GM19438 (cell line): ENCODE measurements at regions not wholly inside any gene's neighbourhood (a gene's known extent, or its start where the extent isn't known, plus 50 kb on each side); places are given as distances from the start of the nearest gene placed in this dataset.

Source experiments
- ATAC-seq: cut with Tn5 transposase; IDR thresholded peaks from one replicate; pipeline ENCODE4 v1.9.1; 2021; ENCODE audit warnings: low read depth; ENCODE audit not compliant: unreplicated experiment

DNA sequence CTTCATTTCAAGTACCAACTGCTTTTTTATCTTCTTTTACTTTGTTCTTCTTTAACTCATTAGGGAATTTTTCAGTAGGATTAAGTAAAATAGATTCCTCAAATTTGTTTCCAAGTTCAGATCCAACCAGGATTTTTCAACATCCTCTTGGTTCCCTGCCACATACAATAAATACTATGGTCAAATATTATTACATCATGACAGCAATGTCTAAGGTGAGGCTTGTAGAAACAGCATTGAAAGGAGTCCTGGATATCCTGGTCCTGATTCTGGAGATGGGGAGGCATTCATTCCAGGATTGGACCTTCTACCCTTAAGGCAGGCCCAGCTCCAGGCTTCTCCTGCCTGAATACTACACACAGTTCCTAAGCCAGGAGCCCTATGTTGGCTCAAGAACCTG lies 80.2 kb upstream of the F3 start:
- ATAC-seq = no peak

DNA sequence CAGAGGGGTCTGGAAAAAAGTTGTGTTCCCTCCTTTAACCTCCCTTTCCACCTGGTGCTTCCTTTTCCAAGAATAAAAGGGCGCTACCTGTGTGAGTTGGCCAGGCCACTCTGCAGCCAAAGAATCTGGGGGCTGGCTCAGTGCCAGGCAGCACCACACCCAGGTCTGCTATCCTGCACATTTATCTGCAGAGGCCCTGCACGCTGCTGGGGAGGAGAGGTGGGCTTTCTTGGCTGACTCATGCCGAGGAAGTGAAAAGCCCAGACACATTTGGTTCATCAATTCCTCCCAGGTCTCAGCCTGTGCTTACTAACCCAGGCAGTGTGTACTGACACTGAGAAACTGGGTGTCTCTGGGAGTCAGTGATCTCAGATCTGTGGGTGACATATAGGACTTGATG lies 79.8 kb upstream of the F3 start:
- no peak for ATAC-seq

DNA sequence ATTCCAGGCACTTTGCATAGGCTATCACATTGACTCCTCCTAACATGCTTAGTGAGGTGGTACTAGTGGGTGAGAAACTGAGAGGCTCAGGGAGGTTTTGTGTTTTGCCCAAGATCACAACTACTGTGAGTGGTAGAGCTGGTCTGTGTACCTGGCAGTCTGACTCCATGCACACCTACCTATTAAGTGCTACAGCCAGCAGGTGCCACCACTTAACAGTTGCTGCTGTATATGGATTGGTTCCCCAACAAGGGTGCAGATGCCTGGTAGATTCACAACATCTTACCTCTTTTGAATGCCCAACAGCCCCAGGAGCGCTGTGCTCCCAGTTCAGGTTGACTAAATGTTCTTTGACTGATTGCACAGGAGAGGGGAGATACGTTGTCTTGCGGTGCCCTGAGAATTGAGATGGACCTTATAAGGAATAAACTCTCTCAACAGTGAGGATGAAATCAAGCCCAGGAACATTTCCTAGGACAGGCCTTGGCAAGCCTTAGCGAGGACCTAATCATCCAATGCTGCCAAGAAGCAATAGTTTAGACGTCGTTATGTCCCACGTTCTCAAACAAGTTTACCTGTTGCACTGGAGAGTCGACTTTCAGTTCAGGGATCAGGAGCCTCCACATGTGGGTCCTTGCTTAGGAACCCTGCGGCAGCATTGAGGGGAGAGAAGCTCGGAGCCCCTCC lies 78.9 kb upstream of the F3 start:
- ATAC-seq = no peak

DNA sequence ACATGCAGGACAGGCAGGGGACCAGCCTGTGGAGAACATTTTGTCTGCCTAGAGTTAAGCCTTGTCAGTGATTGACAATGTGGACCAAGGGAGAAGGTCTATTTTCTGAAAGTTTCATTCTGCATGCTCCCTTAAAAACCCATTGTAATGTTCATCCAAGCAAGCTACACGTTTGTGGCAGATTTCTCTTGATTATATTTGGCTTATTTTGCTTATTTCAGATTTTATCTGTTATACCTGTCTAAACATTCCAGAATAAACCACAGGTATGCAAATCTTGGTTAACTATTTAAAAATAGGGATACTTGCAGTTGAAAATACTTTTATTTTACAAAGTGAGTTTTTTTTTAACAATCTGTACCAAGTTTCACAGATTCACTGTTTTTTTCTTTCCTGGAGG lies 78.2 kb upstream of the F3 start:
- no peak for ATAC-seq

DNA sequence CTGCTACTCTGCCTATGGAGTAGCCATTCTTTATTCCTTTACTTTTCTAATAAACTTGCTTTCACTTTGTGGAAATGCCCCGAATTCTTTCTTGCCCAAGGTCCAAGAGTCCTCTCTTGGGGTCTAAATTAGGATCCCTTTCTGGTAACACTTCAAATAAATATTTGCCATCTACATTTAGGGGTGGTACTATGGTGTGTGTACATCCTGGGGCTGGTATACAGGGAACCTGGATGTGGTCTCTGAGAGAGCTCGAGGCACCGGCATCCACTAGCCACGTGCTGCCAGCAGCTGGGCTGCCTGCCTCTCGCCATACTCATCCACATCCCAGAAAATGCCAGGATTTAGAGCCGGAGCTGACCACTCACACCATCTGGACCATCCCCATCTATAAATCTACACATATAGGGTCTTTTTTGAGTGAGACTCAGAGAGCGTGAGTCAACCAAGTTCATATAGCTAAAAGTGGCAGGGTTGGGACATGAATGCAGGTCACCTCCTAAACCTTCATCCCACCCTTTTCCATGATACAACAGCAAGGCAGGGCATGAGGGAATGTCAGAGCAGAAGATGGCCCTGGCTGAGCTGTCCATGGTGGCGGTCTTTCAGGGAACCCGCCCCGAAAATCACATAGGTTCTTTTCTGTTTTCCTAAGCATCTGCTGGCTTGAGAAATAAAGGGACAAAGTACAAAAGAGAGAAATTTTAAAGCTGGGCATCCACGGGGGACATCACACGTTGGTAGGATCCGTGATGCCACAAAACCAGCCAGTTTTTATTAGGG lies 76.6 kb upstream of the F3 start:
- no peak for ATAC-seq

DNA sequence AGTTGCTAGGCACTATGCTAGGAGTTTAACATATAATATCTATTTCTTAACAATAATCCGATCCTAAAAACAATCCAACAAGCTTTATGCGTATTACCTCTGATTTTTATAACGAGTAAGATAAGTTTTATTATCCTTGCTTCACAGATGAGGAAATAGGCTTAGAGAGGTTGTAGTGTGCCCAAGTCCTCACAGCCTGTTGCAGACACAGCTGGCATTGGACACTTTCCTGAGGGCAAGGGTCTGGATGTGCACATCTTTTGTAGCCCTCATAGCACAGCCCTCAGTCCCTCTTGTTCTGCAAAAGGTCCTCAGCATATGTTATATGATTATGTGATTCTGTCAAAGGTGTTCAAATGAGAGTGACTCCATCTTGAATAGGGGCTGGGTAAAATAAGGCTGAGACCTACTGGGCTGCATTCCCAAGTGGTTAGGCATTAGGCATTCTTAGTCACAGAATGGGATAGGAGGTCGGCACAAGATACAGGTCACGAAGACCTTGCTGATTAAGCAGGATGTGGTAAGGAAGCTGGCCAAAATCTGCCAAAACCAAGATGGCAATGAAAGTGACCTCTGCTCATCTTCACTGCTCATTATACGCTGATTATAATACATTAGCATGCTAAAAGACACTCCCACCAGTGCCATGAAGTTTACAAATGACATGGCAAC lies 75.7 kb upstream of the F3 start:
- ATAC-seq = no peak

DNA sequence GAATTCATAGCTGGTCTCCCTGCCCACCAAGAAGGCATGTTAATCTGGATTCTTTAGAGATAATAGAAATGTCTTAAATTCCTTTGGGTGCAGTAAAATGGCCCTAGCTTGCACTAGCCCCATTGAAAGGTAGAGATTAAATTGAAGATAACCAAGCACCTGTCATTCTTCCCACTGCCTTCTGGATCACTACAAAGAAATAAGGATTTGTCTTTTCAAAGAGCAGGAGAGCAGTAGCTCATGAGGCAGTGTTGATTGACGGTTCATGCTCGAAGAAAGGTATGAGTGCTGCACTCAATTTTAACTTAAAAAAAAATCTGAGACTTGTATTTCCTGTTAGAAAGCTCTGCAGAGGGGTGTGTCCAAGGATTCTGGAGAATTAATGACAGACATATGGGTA lies 74.9 kb upstream of the F3 start:
- ATAC-seq = no peak

DNA sequence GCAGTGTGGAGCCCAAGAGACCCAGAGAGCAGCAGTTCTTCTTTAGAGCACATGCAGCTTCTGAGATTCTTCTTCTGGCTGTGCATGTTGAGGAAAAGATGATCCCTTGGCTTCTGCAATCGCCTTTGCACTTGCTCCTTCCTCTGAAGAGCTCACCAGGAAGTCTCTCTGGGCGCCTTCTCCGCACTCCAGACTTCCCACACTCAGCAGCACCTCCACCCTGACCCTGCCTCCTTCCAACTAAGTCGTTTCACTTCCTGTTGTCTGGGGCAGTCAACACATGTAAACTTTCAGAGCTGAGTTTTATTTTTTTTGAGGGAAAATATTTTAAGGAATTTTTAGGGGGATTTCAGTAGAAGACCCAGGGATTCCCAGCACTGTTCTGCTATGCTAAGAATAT lies 73.4 kb upstream of the F3 start:
- ATAC-seq = peak; percentile 68

DNA sequence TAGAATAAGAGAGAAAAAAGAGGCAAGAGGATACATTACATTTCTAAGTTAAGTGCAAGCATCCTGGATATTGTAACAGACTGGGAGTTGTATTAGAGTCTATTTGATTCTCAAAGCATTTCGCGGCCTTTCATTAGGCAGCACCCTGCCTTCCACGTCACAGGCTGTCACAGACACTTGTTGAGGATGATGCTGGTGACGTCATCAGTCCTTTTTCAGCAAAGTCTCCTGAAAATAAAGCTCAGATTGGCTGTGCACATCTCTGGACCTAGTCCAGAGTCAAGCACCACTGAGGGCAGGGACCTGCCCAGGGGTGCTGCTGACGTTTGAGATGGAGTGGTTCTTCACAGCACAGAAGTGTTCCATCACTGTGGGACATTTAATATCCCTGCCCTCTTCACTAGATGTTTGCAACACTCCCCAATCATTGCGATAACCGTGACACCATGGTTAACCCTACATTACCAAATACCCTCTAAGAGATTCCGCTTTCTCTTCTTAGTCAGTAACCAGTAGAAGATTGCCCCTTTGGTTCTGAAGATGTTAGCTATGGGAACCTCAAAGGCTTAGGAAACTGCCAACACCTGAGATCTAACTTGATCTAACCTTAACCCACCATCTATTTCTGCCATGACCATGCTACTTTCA lies 72.7 kb upstream of the F3 start:
- ATAC-seq = no peak

DNA sequence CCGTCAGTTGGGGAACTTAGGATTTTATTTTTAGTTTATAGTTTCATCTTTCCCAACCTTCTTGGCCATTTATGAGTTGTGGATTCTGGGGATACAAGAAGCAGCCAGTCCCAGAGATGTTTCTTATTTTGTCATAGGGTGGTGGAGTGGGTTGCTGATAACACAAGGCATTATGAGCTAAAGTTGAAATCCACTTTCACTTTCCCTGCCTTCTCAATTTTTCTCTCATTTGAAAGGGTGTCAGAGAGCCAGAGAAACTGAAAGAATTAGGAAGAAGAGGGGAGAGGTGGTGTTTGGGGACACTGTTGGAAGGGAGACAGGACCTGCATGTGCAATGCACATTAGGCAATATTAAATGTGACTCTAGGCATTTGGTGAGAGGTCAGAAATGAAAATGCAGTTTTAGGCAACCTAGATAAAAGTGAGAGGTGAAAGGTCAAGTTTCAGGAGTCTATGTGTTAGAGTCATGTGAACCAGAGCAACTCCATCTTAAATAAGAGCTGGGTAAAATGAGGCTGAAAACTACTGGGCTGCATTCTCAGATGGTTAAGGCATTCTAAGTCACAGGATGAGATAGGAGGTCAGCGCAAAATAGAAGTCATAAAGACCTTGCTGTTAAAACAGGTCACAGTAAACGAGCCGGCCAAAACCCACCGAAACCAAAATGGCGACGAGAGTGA lies 71.1 kb upstream of the F3 start:
- no peak for ATAC-seq

DNA sequence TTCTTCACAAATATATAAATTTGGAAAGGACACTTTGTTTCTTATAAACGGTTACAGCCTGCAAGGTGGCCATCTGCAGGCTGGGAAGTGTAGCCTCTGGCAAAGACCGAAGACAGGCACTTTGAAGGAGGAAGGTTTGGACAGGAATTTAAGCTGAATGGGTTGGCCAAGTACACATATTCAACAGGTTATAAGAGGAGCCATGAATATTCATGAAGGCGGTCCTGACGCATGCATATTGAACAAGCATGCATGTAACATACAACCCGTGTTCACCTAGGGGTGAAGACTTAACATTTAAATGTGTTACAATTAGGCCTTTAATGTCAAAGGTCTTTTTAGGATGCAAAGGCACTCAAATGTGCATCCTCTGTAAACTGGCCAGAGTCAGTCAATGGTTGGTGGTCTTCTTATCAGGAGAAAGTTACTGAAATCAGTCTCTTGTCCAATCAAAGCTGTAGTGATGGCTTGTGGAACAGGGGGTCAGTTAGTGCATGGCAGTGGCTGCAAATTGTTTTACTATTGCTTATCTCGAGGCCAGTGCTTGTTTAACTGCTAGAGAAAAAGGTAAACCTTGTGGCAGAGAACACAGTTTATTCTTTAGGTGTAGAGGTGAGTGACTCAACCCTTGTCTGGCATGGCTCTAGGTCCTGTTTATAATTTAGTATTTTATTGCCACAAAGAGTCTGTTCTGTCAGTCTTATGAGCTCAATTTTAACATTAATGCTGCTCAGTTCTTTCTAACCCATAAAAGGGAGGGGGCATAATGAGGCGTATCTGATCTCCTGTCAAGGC lies 70.3 kb upstream of the F3 start:
- ATAC-seq = no peak

DNA sequence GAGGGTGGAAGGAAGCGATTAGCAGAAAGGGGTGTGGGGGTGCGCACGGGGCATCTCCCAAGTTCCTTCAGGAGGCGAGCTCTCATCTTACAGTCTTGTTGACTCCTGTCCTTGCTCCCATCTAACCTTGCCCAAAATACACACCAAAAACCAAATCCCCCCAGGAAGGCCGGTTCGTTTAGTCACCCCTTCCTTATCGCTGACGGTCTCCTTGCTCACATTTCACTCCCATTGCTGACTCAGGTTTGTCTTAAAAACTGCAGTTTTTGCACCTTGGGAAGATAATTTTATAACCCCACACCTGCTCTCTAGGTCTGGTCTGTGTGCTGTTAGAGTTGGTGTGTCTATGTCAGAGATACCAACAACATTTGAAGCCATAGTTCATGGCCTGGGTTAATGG lies 68.1 kb upstream of the F3 start:
- ATAC-seq = no peak

DNA sequence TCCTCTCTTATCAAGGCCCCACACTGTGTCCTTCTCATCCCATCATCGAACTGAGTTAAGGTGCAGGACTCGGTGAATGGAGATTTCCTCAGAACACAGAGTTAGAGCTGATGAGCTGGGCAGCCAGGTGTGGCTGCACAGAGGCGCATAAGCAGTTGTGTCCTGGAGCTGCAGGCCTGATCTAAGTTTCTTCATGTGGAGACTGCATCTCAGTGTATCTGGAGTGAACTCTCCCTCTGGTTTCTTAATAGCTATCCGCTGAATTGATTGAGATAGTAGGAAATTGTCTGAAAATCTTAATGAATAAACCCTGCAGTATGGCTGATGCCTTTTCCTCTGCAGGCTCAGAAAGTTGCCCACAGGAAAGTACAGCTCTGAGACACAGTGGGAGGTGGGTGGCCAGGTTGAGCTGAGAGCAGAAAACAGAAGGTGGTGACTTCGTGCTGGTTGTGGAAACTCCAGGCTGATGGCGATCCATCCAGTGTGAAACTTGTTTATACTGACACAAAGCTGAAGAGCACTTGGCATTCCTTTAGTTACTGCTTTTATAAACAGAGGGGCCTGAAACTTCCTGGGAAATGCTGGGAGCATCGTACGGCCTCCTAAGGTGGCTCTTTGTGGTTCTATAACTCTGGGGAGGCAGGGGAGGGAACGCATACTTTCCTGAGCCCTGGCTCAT lies 67.4 kb upstream of the F3 start:
- no peak for ATAC-seq

DNA sequence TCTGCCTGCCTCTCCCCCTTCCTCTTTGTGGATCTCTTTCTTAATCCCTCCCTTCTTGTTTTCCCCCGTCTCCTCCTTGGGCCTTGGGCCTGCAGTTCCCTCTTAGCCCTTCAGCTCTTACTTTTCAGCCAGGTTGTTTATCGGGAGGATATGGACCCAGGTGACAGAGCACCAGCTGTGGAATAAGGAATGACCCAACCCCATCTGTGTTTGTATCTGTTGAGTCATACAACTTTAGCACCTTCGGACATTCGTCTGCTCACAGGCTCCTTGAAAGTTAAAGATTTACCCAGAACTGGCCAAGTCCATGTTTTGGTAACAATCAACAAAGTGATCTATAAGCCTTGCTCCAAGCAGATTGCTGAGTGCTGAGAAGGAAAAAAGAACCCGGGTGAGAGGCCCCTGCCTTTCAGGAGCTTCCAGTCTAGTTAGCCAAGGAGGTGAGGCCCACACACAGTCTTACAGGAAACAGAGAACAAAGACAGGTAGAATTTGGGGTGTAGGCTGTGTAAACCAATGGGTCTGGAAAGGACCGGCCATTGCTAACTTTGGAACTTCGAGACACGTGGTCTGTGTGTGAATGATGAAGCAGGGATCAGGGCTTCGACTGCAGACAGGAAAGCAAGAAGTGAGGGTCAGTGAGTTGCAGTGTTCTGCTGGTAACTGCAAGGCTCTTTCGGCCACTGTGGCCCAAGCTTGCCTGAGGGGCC lies 66.7 kb upstream of the F3 start:
- no peak for ATAC-seq

DNA sequence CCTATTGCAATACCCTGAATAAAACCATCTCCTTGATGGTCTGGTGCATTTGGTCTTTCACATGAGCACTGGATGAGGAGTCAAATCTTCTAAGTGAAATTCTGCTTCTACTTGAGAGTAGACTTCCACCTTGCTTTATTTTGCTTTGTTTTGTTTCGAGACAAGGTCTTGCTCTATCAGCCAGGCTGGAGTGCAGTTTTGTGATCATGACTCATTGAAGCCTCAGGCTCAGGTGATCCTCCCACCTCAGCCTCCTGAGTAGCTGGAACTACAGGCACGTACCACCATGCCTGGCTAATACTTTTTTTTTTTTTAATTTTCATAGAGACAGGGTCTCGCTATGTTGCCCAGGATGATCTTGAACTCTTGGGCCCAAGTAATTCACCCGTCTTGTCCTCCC lies 65.8 kb upstream of the F3 start:
- no peak for ATAC-seq

DNA sequence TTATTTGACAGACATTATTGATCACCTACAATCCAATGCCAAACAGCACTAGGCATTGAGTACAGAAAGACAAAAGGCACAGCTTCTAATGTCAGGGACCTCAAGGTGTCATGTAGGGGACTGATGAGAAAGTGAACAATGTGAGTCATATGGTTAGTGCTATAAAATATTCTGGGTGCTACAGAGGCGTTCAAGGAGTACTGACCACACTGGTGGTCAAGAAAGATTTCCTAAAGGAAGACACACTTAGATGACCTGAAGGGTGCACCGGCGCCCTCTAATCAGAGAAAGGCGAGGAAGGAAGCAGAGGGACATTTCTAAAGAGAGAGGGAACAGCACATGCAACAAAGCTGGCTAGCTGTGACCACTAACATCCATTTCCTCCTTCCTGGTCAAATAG lies 64.9 kb upstream of the F3 start:
- no peak for ATAC-seq

DNA sequence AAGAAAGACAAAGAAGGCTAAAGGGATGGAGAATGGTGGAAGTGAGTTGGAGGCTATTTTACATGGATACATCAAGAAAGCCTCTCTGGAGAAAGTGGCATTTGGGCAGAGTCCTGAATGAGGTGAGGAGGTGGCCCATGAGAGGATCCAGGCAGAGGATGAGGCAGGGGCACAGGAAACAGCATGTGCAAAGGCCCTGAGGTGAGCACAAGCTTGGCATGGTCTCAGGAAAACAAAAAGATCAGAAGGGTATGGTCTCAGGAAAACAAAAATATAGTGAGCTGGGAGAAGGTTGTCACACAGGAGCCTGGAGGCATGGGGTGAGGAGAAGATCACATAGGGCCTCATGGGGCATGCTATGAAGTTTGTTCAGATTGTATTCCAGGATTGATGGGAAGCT lies 62.1 kb upstream of the F3 start:
- ATAC-seq = no peak

DNA sequence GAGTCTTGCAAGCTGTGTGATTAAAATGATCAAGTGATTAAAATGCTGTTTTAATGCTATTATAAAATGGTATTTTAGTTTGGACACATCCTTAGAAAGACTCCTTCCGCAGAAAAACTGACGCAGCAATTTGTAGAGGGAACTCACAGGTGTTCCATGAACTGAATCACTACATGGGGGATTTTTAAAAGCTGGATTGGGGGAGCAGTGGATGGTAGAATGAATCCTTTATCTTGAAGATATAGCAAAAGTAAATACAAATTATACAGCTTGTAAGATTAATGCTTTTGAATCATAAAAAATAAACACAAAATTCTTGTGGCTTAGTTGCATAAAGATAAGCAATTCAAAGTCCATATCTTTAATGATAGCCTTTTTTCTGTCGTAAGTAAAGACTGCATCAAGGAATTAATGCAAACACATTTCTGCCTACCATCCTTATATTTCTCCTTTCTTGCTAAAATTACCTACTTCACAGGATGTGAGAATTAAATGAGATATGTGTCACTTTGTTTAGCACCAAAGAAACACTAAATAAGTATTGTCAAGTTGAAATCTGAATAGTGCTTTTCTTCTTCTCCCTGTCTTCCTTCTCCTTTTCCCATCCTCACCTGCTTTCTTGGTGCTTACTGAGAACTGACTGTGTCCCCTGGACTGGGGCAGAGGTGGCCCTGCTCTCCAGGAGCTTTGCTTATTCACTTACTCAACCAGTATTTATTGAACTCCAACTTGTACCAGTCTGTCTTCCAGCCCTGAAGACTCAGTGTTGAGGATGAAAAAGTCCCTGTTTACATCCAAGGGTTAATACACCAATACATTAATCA lies 61.5 kb upstream of the F3 start:
- ATAC-seq = no peak
